HepG2 (cell line): ENCODE measurements at regions not wholly inside any gene's neighbourhood (a gene's known extent, or its start where the extent isn't known, plus 50 kb on each side); places are given as distances from the start of the nearest gene placed in this dataset.

Experiments
- ZNF274 ChIP-seq: sonication (generic); formaldehyde crosslinking; IDR thresholded peaks from 2 replicates; pipeline ENCODE4 v1.5.1; 2020; ENCODE audit warnings: mild to moderate bottlenecking, missing genetic modification reagents
- ZNF510 ChIP-seq: sonication (generic); formaldehyde crosslinking; IDR thresholded peaks from 2 replicates; pipeline ENCODE4 v1.4.0; 2020; ENCODE audit warnings: low read depth, mild to moderate bottlenecking, missing genetic modification reagents
- TF ChIP-seq, protein P1 (sequence below): sonication (generic); formaldehyde crosslinking; IDR thresholded peaks from 2 replicates; pipeline ENCODE4 v1.5.0; 2020; ENCODE audit warnings: mild to moderate bottlenecking, missing genetic modification reagents, moderate library complexity
- TF ChIP-seq, protein P2 (sequence below): sonication (generic); formaldehyde crosslinking; IDR thresholded peaks from 2 replicates; pipeline ENCODE4 v1.8.1; 2023; ENCODE audit warnings: mild to moderate bottlenecking, missing genetic modification reagents, borderline replicate concordance

GRCh38 chr4:137226221-137226620, 306.1 kb downstream of the PCDH18 start:
- no peak for TF ChIP-seq ZNF510 (CRISPR knock-in tag)
- TF ChIP-seq, protein P1, sequence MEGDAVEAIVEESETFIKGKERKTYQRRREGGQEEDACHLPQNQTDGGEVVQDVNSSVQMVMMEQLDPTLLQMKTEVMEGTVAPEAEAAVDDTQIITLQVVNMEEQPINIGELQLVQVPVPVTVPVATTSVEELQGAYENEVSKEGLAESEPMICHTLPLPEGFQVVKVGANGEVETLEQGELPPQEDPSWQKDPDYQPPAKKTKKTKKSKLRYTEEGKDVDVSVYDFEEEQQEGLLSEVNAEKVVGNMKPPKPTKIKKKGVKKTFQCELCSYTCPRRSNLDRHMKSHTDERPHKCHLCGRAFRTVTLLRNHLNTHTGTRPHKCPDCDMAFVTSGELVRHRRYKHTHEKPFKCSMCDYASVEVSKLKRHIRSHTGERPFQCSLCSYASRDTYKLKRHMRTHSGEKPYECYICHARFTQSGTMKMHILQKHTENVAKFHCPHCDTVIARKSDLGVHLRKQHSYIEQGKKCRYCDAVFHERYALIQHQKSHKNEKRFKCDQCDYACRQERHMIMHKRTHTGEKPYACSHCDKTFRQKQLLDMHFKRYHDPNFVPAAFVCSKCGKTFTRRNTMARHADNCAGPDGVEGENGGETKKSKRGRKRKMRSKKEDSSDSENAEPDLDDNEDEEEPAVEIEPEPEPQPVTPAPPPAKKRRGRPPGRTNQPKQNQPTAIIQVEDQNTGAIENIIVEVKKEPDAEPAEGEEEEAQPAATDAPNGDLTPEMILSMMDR (CRISPR knock-in tag): no peak
- TF ChIP-seq, protein P2, sequence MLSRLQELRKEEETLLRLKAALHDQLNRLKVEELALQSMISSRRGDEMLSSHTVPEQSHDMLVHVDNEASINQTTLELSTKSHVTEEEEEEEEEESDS: no peak
- no peak for TF ChIP-seq ZNF274 (CRISPR knock-in tag)
